Hepatocyte (in vitro differentiated cells): ENCODE measurements at regions not wholly inside any gene's neighbourhood (a gene's known extent, or its start where the extent isn't known, plus 50 kb on each side); places are given as distances from the start of the nearest gene placed in this dataset.

Experiments used
- EZH2 ChIP-seq: fragments of 200-600 bp; sonication (generic); IDR thresholded peaks from 2 replicates; pipeline ENCODE4 v1.6.1; 2016; ENCODE audit warnings: antibody characterized with exemption, mild to moderate bottlenecking, borderline replicate concordance
- EZH2phosphoT487 ChIP-seq: fragments of 200-600 bp; sonication (generic); IDR thresholded peaks from one replicate; pipeline ENCODE4 v1.6.1; 2018; ENCODE audit warnings: antibody characterized with exemption, mild to moderate bottlenecking, low read depth, moderate library complexity; ENCODE audit not compliant: unreplicated experiment, severe bottlenecking
- TF ChIP-seq, protein P1 (sequence below): fragments of 200-600 bp; sonication (generic); IDR thresholded peaks from 2 replicates; pipeline ENCODE4 v1.5.1; 2016; ENCODE audit warnings: antibody characterized with exemption, mild to moderate bottlenecking; ENCODE audit not compliant: poor library complexity

GRCh38 chr11:24068197-24068596 lies 428.7 kb upstream of the LUZP2 start:
- TF ChIP-seq EZH2 (no peak), EZH2phosphoT487 (no peak)
- TF ChIP-seq, protein P1, sequence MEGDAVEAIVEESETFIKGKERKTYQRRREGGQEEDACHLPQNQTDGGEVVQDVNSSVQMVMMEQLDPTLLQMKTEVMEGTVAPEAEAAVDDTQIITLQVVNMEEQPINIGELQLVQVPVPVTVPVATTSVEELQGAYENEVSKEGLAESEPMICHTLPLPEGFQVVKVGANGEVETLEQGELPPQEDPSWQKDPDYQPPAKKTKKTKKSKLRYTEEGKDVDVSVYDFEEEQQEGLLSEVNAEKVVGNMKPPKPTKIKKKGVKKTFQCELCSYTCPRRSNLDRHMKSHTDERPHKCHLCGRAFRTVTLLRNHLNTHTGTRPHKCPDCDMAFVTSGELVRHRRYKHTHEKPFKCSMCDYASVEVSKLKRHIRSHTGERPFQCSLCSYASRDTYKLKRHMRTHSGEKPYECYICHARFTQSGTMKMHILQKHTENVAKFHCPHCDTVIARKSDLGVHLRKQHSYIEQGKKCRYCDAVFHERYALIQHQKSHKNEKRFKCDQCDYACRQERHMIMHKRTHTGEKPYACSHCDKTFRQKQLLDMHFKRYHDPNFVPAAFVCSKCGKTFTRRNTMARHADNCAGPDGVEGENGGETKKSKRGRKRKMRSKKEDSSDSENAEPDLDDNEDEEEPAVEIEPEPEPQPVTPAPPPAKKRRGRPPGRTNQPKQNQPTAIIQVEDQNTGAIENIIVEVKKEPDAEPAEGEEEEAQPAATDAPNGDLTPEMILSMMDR, result no peak
